GM23338 (cell line): ENCODE measurements at regions not wholly inside any gene's neighbourhood (a gene's known extent, or its start where the extent isn't known, plus 50 kb on each side); places are given as distances from the start of the nearest gene placed in this dataset.
A peak's percentile ranks its signal among the peaks of the same experiment; 100 is the strongest.

Experiments
- ATAC-seq: fragments of 200-7000 bp; cut with Tn5 transposase; 3 replicates; pipeline ENCODE4 v1.9.1; 2020
- DNase-seq: peaks from one replicate; pipeline ENCODE4 v3.0.0-alpha.2; 2015; ENCODE audit warnings: low spot score
- H2AFZ ChIP-seq: fragments of 200-600 bp; sonication (generic); 2 replicates; pipeline ENCODE4 v1.8.0; 2016; ENCODE audit warnings: antibody characterized with exemption, mild to moderate bottlenecking, moderate library complexity
- H3F3A ChIP-seq: fragments of 200-600 bp; sonication (generic); replicated peaks from 2 replicates; pipeline ENCODE4 v1.8.0; 2017; ENCODE audit warnings: antibody characterized with exemption, mixed run types, low read depth
- H3K27ac ChIP-seq: fragments of 200-600 bp; sonication (generic); 2 replicates; pipeline ENCODE4 v1.6.1; 2016; ENCODE audit warnings: low read depth
- H3K27me3 ChIP-seq: fragments of 200-600 bp; sonication (generic); 2 replicates; pipeline ENCODE4 v1.8.0; 2016; ENCODE audit warnings: mild to moderate bottlenecking, mixed run types, moderate library complexity; ENCODE audit not compliant: insufficient read depth
- H3K36me3 ChIP-seq: fragments of 200-600 bp; sonication (generic); 2 replicates; pipeline ENCODE4 v1.8.0; 2016; ENCODE audit warnings: mild to moderate bottlenecking; ENCODE audit not compliant: insufficient read depth
- H3K4me1 ChIP-seq: fragments of 200-600 bp; sonication (generic); 2 replicates; pipeline ENCODE4 v1.8.0; 2016; ENCODE audit warnings: mild to moderate bottlenecking, moderate library complexity; ENCODE audit not compliant: insufficient read depth
- H3K4me2 ChIP-seq: fragments of 200-600 bp; sonication (generic); 2 replicates; pipeline ENCODE4 v1.7.1; 2017; ENCODE audit warnings: mixed run types
- H3K4me3 ChIP-seq: fragments of 200-600 bp; sonication (generic); 2 replicates; pipeline ENCODE4 v1.6.1; 2016; ENCODE audit warnings: mixed run types
- H3K79me2 ChIP-seq: fragments of 200-600 bp; sonication (generic); replicated peaks from 2 replicates; pipeline ENCODE4 v1.8.0; 2017; ENCODE audit warnings: mild to moderate bottlenecking; ENCODE audit not compliant: insufficient read depth
- H3K9me2 ChIP-seq: fragments of 200-600 bp; sonication (generic); 2 replicates; pipeline ENCODE4 v1.8.0; 2017; ENCODE audit not compliant: insufficient read depth
- H4K20me1 ChIP-seq: fragments of 200-600 bp; sonication (generic); replicated peaks from 2 replicates; pipeline ENCODE4 v1.8.0; 2017; ENCODE audit warnings: mild to moderate bottlenecking; ENCODE audit not compliant: insufficient read depth
- H3K27ac Mint-ChIP-seq: 2 replicates; pipeline ENCODE4 v1.8.0; 2020; ENCODE audit warnings: inconsistent platforms, mild to moderate bottlenecking, moderate library complexity, mixed read lengths
- H3K27me3 Mint-ChIP-seq: 3 replicates; pipeline ENCODE4 v1.8.0; 2022; ENCODE audit warnings: low read depth, mild to moderate bottlenecking, moderate library complexity, mixed read lengths, inconsistent platforms; ENCODE audit not compliant: insufficient read depth, poor library complexity
- H3K36me3 Mint-ChIP-seq: 3 replicates; pipeline ENCODE4 v1.8.0; 2021; ENCODE audit warnings: low read depth, mild to moderate bottlenecking, inconsistent platforms, moderate library complexity, mixed read lengths
- H3K4me1 Mint-ChIP-seq: 3 replicates; pipeline ENCODE4 v1.8.0; 2020; ENCODE audit warnings: mild to moderate bottlenecking, inconsistent platforms, mixed read lengths
- H3K4me3 Mint-ChIP-seq: 3 replicates; pipeline ENCODE4 v1.8.0; 2021; ENCODE audit warnings: moderate library complexity, mild to moderate bottlenecking, inconsistent platforms, mixed read lengths
- H3K9me3 Mint-ChIP-seq: 3 replicates; pipeline ENCODE4 v1.8.0; 2020; ENCODE audit warnings: moderate library complexity, mild to moderate bottlenecking, inconsistent platforms, mixed read lengths
- CTCF ChIP-seq, 2 experiments: fragments of 200-600 bp in 1 of 2; sonication (generic) in 1 of 2; conservative IDR thresholded peaks; 2 replicates each; pipeline versions ENCODE4 v1.5.1 to v1.6.1; 2016 to 2017; ENCODE audit warnings: antibody characterized with exemption in 2 of 2, low read depth in 2 of 2, mild to moderate bottlenecking in 2 of 2, moderate library complexity in 1 of 2
- EZH2 ChIP-seq: fragments of 200-600 bp; sonication (generic); IDR thresholded peaks from one replicate; pipeline ENCODE4 v1.8.0; 2017; ENCODE audit warnings: antibody characterized with exemption, mild to moderate bottlenecking, low read depth; ENCODE audit not compliant: unreplicated experiment
- EZH2phosphoT487 ChIP-seq: fragments of 200-600 bp; sonication (generic); IDR thresholded peaks from one replicate; pipeline ENCODE4 v1.8.1; 2018; ENCODE audit warnings: antibody characterized with exemption; ENCODE audit not compliant: unreplicated experiment
- JUNB ChIP-seq: IDR thresholded peaks from one replicate; pipeline ENCODE4 v1.6.1; 2016; ENCODE audit warnings: antibody characterized with exemption; ENCODE audit not compliant: unreplicated experiment
- NANOG ChIP-seq: IDR thresholded peaks from 2 replicates; pipeline ENCODE4 v1.6.1; 2016; ENCODE audit warnings: antibody characterized with exemption, borderline replicate concordance
- REST ChIP-seq: IDR thresholded peaks from one replicate; pipeline ENCODE4 v1.6.1; 2018; ENCODE audit warnings: antibody characterized with exemption; ENCODE audit not compliant: unreplicated experiment
- TF ChIP-seq, protein P1 (sequence below): fragments of 250-450 bp; sonication (Bioruptor Pico); IDR thresholded peaks from 2 replicates; pipeline ENCODE4 v1.5.0; 2020; ENCODE audit warnings: mild to moderate bottlenecking, moderate library complexity

- H3K27ac Mint-ChIP-seq, result no peak overlapping the region
- no peaks in the 10 kb centered on the region for H3F3A ChIP-seq
- ATAC-seq, result no peak; the same call in 1 of the 3 replicates
Measured at GRCh38 chr4:123060039-123060770, 137.8 kb upstream of the NUDT6 start.

GRCh38 chr4:123064390-123064789 lies 142.0 kb upstream of the NUDT6 start:
- H3K27ac ChIP-seq, result no peak overlapping the region
- no peak for TF ChIP-seq EZH2phosphoT487
- TF ChIP-seq, protein P1, sequence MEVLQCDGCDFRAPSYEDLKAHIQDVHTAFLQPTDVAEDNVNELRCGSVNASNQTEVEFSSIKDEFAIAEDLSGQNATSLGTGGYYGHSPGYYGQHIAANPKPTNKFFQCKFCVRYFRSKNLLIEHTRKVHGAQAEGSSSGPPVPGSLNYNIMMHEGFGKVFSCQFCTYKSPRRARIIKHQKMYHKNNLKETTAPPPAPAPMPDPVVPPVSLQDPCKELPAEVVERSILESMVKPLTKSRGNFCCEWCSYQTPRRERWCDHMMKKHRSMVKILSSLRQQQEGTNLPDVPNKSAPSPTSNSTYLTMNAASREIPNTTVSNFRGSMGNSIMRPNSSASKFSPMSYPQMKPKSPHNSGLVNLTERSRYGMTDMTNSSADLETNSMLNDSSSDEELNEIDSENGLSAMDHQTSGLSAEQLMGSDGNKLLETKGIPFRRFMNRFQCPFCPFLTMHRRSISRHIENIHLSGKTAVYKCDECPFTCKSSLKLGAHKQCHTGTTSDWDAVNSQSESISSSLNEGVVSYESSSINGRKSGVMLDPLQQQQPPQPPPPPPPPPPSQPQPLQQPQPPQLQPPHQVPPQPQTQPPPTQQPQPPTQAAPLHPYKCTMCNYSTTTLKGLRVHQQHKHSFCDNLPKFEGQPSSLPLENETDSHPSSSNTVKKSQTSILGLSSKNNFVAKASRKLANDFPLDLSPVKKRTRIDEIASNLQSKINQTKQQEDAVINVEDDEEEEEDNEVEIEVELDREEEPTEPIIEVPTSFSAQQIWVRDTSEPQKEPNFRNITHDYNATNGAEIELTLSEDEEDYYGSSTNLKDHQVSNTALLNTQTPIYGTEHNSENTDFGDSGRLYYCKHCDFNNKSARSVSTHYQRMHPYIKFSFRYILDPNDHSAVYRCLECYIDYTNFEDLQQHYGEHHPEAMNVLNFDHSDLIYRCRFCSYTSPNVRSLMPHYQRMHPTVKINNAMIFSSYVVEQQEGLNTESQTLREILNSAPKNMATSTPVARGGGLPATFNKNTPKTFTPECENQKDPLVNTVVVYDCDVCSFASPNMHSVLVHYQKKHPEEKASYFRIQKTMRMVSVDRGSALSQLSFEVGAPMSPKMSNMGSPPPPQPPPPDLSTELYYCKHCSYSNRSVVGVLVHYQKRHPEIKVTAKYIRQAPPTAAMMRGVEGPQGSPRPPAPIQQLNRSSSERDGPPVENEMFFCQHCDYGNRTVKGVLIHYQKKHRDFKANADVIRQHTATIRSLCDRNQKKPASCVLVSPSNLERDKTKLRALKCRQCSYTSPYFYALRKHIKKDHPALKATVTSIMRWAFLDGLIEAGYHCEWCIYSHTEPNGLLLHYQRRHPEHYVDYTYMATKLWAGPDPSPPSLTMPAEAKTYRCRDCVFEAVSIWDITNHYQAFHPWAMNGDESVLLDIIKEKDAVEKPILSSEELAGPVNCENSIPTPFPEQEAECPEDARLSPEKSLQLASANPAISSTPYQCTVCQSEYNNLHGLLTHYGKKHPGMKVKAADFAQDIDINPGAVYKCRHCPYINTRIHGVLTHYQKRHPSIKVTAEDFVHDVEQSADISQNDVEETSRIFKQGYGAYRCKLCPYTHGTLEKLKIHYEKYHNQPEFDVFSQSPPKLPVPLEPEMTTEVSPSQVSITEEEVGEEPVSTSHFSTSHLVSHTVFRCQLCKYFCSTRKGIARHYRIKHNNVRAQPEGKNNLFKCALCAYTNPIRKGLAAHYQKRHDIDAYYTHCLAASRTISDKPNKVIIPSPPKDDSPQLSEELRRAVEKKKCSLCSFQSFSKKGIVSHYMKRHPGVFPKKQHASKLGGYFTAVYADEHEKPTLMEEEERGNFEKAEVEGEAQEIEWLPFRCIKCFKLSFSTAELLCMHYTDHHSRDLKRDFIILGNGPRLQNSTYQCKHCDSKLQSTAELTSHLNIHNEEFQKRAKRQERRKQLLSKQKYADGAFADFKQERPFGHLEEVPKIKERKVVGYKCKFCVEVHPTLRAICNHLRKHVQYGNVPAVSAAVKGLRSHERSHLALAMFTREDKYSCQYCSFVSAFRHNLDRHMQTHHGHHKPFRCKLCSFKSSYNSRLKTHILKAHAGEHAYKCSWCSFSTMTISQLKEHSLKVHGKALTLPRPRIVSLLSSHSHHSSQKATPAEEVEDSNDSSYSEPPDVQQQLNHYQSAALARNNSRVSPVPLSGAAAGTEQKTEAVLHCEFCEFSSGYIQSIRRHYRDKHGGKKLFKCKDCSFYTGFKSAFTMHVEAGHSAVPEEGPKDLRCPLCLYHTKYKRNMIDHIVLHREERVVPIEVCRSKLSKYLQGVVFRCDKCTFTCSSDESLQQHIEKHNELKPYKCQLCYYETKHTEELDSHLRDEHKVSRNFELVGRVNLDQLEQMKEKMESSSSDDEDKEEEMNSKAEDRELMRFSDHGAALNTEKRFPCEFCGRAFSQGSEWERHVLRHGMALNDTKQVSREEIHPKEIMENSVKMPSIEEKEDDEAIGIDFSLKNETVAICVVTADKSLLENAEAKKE (CRISPR knock-in tag), result no peak
- TF ChIP-seq REST, result no peak
- no peak for TF ChIP-seq EZH2

More at GRCh38 chr4:123060039-123060770, 137.8 kb upstream of the NUDT6 start:
- H3K79me2 ChIP-seq, result no peaks in the 10 kb centered on the region
- Mint-ChIP-seq H3K4me1 (peaks cover 3% of the 10 kb centered on the region; the same call in 1 of the 3 replicates), H3K36me3 (peaks cover 43% of the 10 kb centered on the region), H3K4me3 (no peak overlapping the region), H3K27me3 (peaks cover 10% of the 10 kb centered on the region), H3K9me3 (peaks cover 14% of the 10 kb centered on the region; the same call in 1 of the 3 replicates)
- no peaks in the 10 kb centered on the region for H3K36me3 ChIP-seq
- no peak overlapping the region for H3K4me2 ChIP-seq
- no peak for TF ChIP-seq NANOG
- peak; percentile 39 to 56 for TF ChIP-seq CTCF (conservative IDR thresholded peaks at IDR 0.05; ENCODE audit: low read depth in 2 of 2)
- TF ChIP-seq JUNB, result no peak
- no peak overlapping the region for H3K4me3 ChIP-seq
- H4K20me1 ChIP-seq, result no peaks in the 10 kb centered on the region
- peaks cover 12% of the 10 kb centered on the region for H3K4me1 ChIP-seq
- DNase-seq, result peak; percentile 17
- 0 out of 2 replicates have a peak, but pooled peaks cover 2% of the 10 kb centered on the region for H3K9me2 ChIP-seq
- H3K27ac ChIP-seq, result no peak overlapping the region
- no peak overlapping the region for H2AFZ ChIP-seq
- no peaks in the 10 kb centered on the region for H3K27me3 ChIP-seq

More at GRCh38 chr4:123064390-123064789, 142.0 kb upstream of the NUDT6 start:
- Histone ChIP-seq H3K36me3 (no peaks in the 10 kb centered on the region), H3F3A (no peaks in the 10 kb centered on the region), H3K79me2 (no peaks in the 10 kb centered on the region), H4K20me1 (no peaks in the 10 kb centered on the region), H3K4me3 (no peak overlapping the region), H3K4me2 (no peak overlapping the region), H2AFZ (no peak overlapping the region), H3K27me3 (no peaks in the 10 kb centered on the region), H3K4me1 (peaks cover 12% of the 10 kb centered on the region), H3K9me2 (no peaks in the 10 kb centered on the region)
- H3K27me3 Mint-ChIP-seq, result peaks cover 4% of the 10 kb centered on the region
- H3K4me1 Mint-ChIP-seq, result peaks cover 3% of the 10 kb centered on the region; the same call in 1 of the 3 replicates
- H3K4me3 Mint-ChIP-seq, result no peak overlapping the region
- ATAC-seq, result no peak
- H3K36me3 Mint-ChIP-seq, result peaks cover 22% of the 10 kb centered on the region
- peaks cover 3% of the 10 kb centered on the region; the same call in 1 of the 3 replicates for H3K9me3 Mint-ChIP-seq
- no peak for DNase-seq
- H3K27ac Mint-ChIP-seq, result peak overlapping the region; percentile 26; the same call in 1 of the 2 replicates
